ENCODE measurements at regions not wholly inside any gene's neighbourhood (a gene's known extent, or its start where the extent isn't known, plus 50 kb on each side); places are given as distances from the start of the nearest gene placed in this dataset.

DNA sequence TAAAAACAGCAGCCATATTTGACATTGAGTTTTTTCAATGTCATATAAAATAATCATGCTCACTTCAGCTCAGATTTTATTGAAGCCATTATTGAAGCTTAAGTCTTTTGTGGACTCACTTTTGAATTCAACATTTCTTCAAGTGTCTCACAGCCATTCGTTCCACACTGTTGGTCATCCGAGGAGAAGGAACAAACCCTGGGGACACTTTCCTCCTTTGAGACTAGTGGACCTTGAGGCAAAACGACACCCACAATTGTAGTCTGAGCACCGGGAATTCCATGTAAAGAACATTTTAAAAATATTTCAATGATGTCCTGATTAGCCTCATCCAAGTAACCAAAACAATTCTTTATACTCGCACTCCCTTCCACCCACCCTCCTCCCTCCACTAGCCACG, 174.7 kb downstream of the CD47 start (continued):
- no peak for TF ChIP-seq MAX (IDR thresholded peaks at IDR 0.05; ENCODE audit: low read depth)
- TF ChIP-seq NFIC (IDR thresholded peaks at IDR 0.05; ENCODE audit: borderline replicate concordance), result no peak

GRCh38 chr3:107915706-107916105, 175.1 kb downstream of the CD47 start:
- Histone ChIP-seq H3F3A (replicated peaks; ENCODE audit: insufficient read depth) (no peaks in the 10 kb centered on the region), H3K79me2 (ENCODE audit: insufficient read depth) (no peaks in the 10 kb centered on the region), H3K27ac (ENCODE audit: low read depth in 2 of 2, low read length in 1 of 2) (no peak overlapping the region), H3K36me3 (replicated peaks in 1 of 2; ENCODE audit: control insufficient read depth in 1 of 2, insufficient read depth in 2 of 2, low read length in 1 of 2) (no peaks in the 10 kb centered on the region), H3K4me2 (no peak overlapping the region), H4K20me1 (ENCODE audit: insufficient read depth) (no peaks in the 10 kb centered on the region), H3K27me3 (ENCODE audit: insufficient read depth) (no peaks in the 10 kb centered on the region), H3K9me3 (no peaks in the 10 kb centered on the region), H3K4me1 (ENCODE audit: control insufficient read depth in 1 of 2, insufficient read depth in 2 of 2, low read depth in 1 of 2, low read length in 1 of 2) (no peaks in the 10 kb centered on the region; a peak in 1 of 4 replicates), H3K9ac (no peak overlapping the region), H2AFZ (ENCODE audit: low read depth) (no peak overlapping the region), H3K9me2 (no peaks in the 10 kb centered on the region), H3K4me3 (ENCODE audit: low read depth in 2 of 2, low read length in 1 of 2) (no peak overlapping the region)
- no peak for TF ChIP-seq EZH2phosphoT487 (IDR thresholded peaks at IDR 0.05; ENCODE audit: borderline replicate concordance, low read depth)
- TF ChIP-seq CHD2 (IDR thresholded peaks at IDR 0.05; ENCODE audit: low read length, partially characterized antibody), result no peak
- TF ChIP-seq CTCF (IDR thresholded peaks at IDR 0.05), result no peak
- 98% methylated on average over 1 of the region's 1 CpG for WGBS (ENCODE audit: low lambda C conversion rate)
- ChIA-PET POLR2A (no interaction called here), CTCF (interaction anchor here (0.7 to 2.4 kb wide), 3 partner anchors 11 to 650 kb away, joined by 3 to 10 read pairs (median 4); no protein-coding TSS in a partner anchor)
- DNase-seq, result no peak

DNA sequence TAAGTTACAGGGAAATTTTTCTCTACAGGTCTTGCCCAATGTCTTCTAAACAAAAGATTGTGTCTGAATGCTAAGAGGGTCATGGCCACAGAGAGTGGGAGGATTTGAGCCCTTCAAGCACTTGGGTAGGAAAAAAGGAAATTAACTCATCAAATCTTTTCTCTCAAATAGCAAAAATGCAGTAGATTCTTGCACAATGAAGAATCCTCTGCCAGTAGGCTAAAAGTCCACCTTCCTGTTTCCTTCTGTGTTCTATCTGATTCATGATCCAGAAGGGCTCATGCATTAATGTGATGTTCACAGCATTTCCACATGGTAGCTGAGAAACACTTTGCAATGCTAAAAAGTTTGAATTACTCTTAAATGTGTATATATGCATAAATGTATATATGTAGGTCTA, 177.1 kb downstream of the CD47 start:
- Histone ChIP-seq H3K9ac (no peak overlapping the region), H3K4me2 (no peak overlapping the region), H3K4me3 (ENCODE audit: low read depth in 2 of 2, low read length in 1 of 2) (no peak overlapping the region), H3K27me3 (ENCODE audit: insufficient read depth) (no peaks in the 10 kb centered on the region), H3K9me2 (no peaks in the 10 kb centered on the region), H3F3A (replicated peaks; ENCODE audit: insufficient read depth) (no peaks in the 10 kb centered on the region), H3K9me3 (no peaks in the 10 kb centered on the region), H3K27ac (ENCODE audit: low read depth in 2 of 2, low read length in 1 of 2) (no peak overlapping the region), H3K36me3 (replicated peaks in 1 of 2; ENCODE audit: control insufficient read depth in 1 of 2, insufficient read depth in 2 of 2, low read length in 1 of 2) (no peaks in the 10 kb centered on the region), H3K79me2 (ENCODE audit: insufficient read depth) (no peaks in the 10 kb centered on the region), H3K4me1 (ENCODE audit: control insufficient read depth in 1 of 2, insufficient read depth in 2 of 2, low read depth in 1 of 2, low read length in 1 of 2) (no peaks in the 10 kb centered on the region; a peak in 1 of 4 replicates), H4K20me1 (ENCODE audit: insufficient read depth) (no peaks in the 10 kb centered on the region), H2AFZ (ENCODE audit: low read depth) (no peak overlapping the region)
- CTCF ChIA-PET, result no interaction called here
- POLR2A ChIA-PET, result no interaction called here
- no peak for TF ChIP-seq REST (IDR thresholded peaks at IDR 0.05; ENCODE audit: low read depth, low read length)
- TF ChIP-seq YY1 (IDR thresholded peaks at IDR 0.05; ENCODE audit: low read depth), result no peak
- TF ChIP-seq NFIC (IDR thresholded peaks at IDR 0.05; ENCODE audit: borderline replicate concordance), result no peak
- TF ChIP-seq TAF1 (IDR thresholded peaks at IDR 0.05; ENCODE audit: borderline replicate concordance, low read depth, low read length), result no peak
- TF ChIP-seq RCOR1 (IDR thresholded peaks at IDR 0.05; ENCODE audit: low read length), result no peak
- DNase-seq, result no peak

Data from SK-N-SH (cell line).